Suprapubic skin (tissue), 3 donors: ENCODE measurements at regions not wholly inside any gene's neighbourhood (a gene's known extent, or its start where the extent isn't known, plus 50 kb on each side); places are given as distances from the start of the nearest gene placed in this dataset.

Experiments used
- CTCF ChIP-seq, 2 donors: fragments of 200-600 bp in 1 of 2; fragments of 450-650 bp in 1 of 2; sonication (generic) in 1 of 2; IDR thresholded peaks; one replicate each; pipeline ENCODE4 v1.5.1; 2016 to 2019; ENCODE audit warnings: antibody characterized with exemption in 2 of 2, mild to moderate bottlenecking in 1 of 2, moderate library complexity in 1 of 2
- EP300 ChIP-seq: sonication (generic); formaldehyde crosslinking; IDR thresholded peaks from one replicate; pipeline ENCODE4 v1.6.1; 2017; ENCODE audit warnings: antibody characterized with exemption
- POLR2A ChIP-seq, 2 donors: fragments of 450-650 bp; IDR thresholded peaks; one replicate each; pipeline ENCODE4 v1.6.1; 2017; ENCODE audit warnings: antibody characterized with exemption in 2 of 2, mild to moderate bottlenecking in 2 of 2, moderate library complexity in 2 of 2

GRCh38 chr7:112887976-112888375 lies 97.8 kb upstream of the TMEM168 start:
- TF ChIP-seq CTCF (IDR thresholded peaks at IDR 0.05) (no peak), POLR2A (IDR thresholded peaks at IDR 0.05) (no peak), EP300 (no peak)
